Endothelial cell of umbilical vein (primary cell): ENCODE measurements at regions not wholly inside any gene's neighbourhood (a gene's known extent, or its start where the extent isn't known, plus 50 kb on each side); places are given as distances from the start of the nearest gene placed in this dataset.

Source experiments
- BruUV-seq: library from RNA; stranded (reverse); fragments of 400-500 nt; replicated peaks from 2 replicates; lab custom pipeline; 2021; lab: Mats Ljungman, UMichigan
- CTCF ChIA-PET: fragments of 300-600, 350-600 bp; sonication (Branson Sonifier 250); formaldehyde crosslinking; loops from one replicate; lab custom pipeline; 2021; ENCODE audit warnings: antibody characterized with exemption, inconsistent platforms; lab: Charles Lee
- POLR2A ChIA-PET: fragments of 300-600, 350-600 bp; sonication (Branson Sonifier 250); formaldehyde crosslinking; loops from one replicate; lab custom pipeline; 2021; ENCODE audit warnings: antibody characterized with exemption, inconsistent platforms; lab: Charles Lee
- DNase-seq: peaks from one replicate; pipeline ENCODE4 v3.0.0-alpha.2; 2011; ENCODE audit warnings: low read depth, low spot score
- FAIRE-seq: peaks from 2 replicates; lab custom pipeline; 2011; peaks lifted over from hg19 to GRCh38; lab: Jason Lieb, UNC
- H2AFZ ChIP-seq: 2 replicates; pipeline ENCODE4 v1.6.0; 2012; ENCODE audit warnings: low read depth, low read length, control low read depth, inconsistent platforms
- H3K27ac ChIP-seq: 2 replicates; pipeline ENCODE4 v1.5.1; 2011; ENCODE audit warnings: low read depth, mild to moderate bottlenecking, control low read depth, low read length, moderate library complexity; ENCODE audit not compliant: insufficient read depth
- H3K27me3 ChIP-seq, 2 experiments: 2 replicates each; pipeline versions ENCODE4 v1.6.0 to v1.6.1; 2011; ENCODE audit warnings: low read length in 2 of 2, mixed read lengths in 1 of 2; ENCODE audit not compliant: control insufficient read depth in 2 of 2, insufficient read depth in 2 of 2
- H3K36me3 ChIP-seq, 2 experiments: 2 replicates in 1 of 2; 3 replicates in 1 of 2; pipeline ENCODE4 v1.5.1; 2011; ENCODE audit warnings: low read length in 2 of 2, mild to moderate bottlenecking in 1 of 2, moderate library complexity in 1 of 2; ENCODE audit not compliant: control insufficient read depth in 2 of 2, insufficient read depth in 2 of 2; ENCODE audit errors: extremely low read depth in 1 of 2
- H3K4me1 ChIP-seq: 3 replicates; pipeline ENCODE4 v1.5.1; 2011; ENCODE audit warnings: mild to moderate bottlenecking, low read length; ENCODE audit not compliant: control insufficient read depth, insufficient read depth; ENCODE audit errors: extremely low read depth
- H3K4me2 ChIP-seq: 2 replicates; pipeline ENCODE4 v1.6.1; 2011; ENCODE audit warnings: low read length, control low read depth, mixed read lengths; ENCODE audit not compliant: insufficient read depth
- H3K4me3 ChIP-seq, 3 experiments: fragments of 200-600 bp in 1 of 3; sonication (generic), shearing (Covaris generic) in 1 of 3; replicated peaks in 1 of 3; 2 replicates each; pipeline ENCODE4 v1.5.1; 2011 to 2016; ENCODE audit warnings: control low read depth in 3 of 3, low read length in 3 of 3, mild to moderate bottlenecking in 2 of 3, inconsistent platforms in 1 of 3, low read depth in 1 of 3, moderate library complexity in 1 of 3; ENCODE audit not compliant: insufficient read depth in 1 of 3
- H3K79me2 ChIP-seq: 2 replicates; pipeline ENCODE4 v1.6.0; 2012; ENCODE audit warnings: low read length, inconsistent platforms; ENCODE audit not compliant: control insufficient read depth, insufficient read depth
- H3K9ac ChIP-seq: replicated peaks from 2 replicates; pipeline ENCODE3; 2011; ENCODE audit warnings: low read length, control low read depth; ENCODE audit not compliant: insufficient read depth; ENCODE audit errors: extremely low read depth
- H3K9me1 ChIP-seq: replicated peaks from 3 replicates; pipeline ENCODE4 v1.6.0; 2011; ENCODE audit warnings: mild to moderate bottlenecking, low read length; ENCODE audit not compliant: control insufficient read depth, insufficient read depth; ENCODE audit errors: extremely low read depth
- H3K9me3 ChIP-seq: replicated peaks from 2 replicates; pipeline ENCODE4 v1.5.1; 2012; ENCODE audit warnings: low read length, inconsistent platforms; ENCODE audit not compliant: control insufficient read depth, insufficient read depth
- H4K20me1 ChIP-seq: replicated peaks from 2 replicates; pipeline ENCODE3; 2011; ENCODE audit warnings: mild to moderate bottlenecking, low read length; ENCODE audit not compliant: control insufficient read depth, insufficient read depth; ENCODE audit errors: extremely low read depth
- CTCF ChIP-seq, 2 donors: IDR thresholded peaks; 1 replicate in 1 of 2; 2 replicates in 1 of 2; pipeline ENCODE4 v1.5.1; 2011; ENCODE audit warnings: low read length in 2 of 2, mild to moderate bottlenecking in 2 of 2, moderate library complexity in 2 of 2, control low read depth in 1 of 2, inconsistent platforms in 1 of 2, low read depth in 1 of 2; ENCODE audit not compliant: insufficient read depth in 1 of 2; ENCODE audit errors: extremely low read depth in 1 of 2
- EZH2 ChIP-seq: IDR thresholded peaks from 2 replicates; pipeline ENCODE4 v1.6.1; 2012; ENCODE audit warnings: borderline replicate concordance, low read depth, mild to moderate bottlenecking, moderate library complexity, low read length, inconsistent platforms; ENCODE audit not compliant: severe bottlenecking
- FOS ChIP-seq: IDR thresholded peaks from 2 replicates; pipeline ENCODE4 v1.6.1; 2011; ENCODE audit warnings: mild to moderate bottlenecking, low read length, moderate library complexity, borderline replicate concordance; ENCODE audit not compliant: insufficient read depth
- GATA2 ChIP-seq: IDR thresholded peaks from 2 replicates; pipeline ENCODE4 v1.7.0; 2011; ENCODE audit warnings: low read depth, mild to moderate bottlenecking, moderate library complexity, mixed read lengths, low read length; ENCODE audit not compliant: insufficient read length, insufficient read depth
- JUN ChIP-seq: IDR thresholded peaks from 2 replicates; pipeline ENCODE4 v1.6.1; 2011; ENCODE audit warnings: borderline replicate concordance, low read depth; ENCODE audit not compliant: insufficient read length, insufficient read depth
- MAX ChIP-seq: IDR thresholded peaks from 2 replicates; pipeline ENCODE4 v1.6.1; 2011; ENCODE audit not compliant: insufficient read depth, insufficient read length
- MYC ChIP-seq: IDR thresholded peaks from one replicate; pipeline ENCODE4 v1.6.1; 2011; ENCODE audit warnings: mild to moderate bottlenecking, low read depth, low read length
- POLR2A ChIP-seq: IDR thresholded peaks from 2 replicates; pipeline ENCODE4 v1.6.1; 2012; ENCODE audit warnings: low read depth, mild to moderate bottlenecking, control low read depth, low read length
- POLR2AphosphoS5 ChIP-seq: IDR thresholded peaks from 2 replicates; pipeline ENCODE4 v1.6.1; 2012; ENCODE audit warnings: low read depth, mild to moderate bottlenecking, control low read depth, low read length, moderate library complexity; ENCODE audit not compliant: insufficient read depth
- dilution Hi-C: fragments of 300-500 bp; cut with MboI; formaldehyde crosslinking; loops from one replicate; pipeline ENCODE4 v1.15.0; 2019; ENCODE audit warnings: low sequenced_read_pairs; ENCODE audit not compliant: extremely low pct_ligation_motif_present
- intact Hi-C: fragments of 100-400 bp; cut with micrococcal nuclease; formaldehyde crosslinking; loops from one replicate; pipeline ENCODE4 v1.10.0; 2022

DNA sequence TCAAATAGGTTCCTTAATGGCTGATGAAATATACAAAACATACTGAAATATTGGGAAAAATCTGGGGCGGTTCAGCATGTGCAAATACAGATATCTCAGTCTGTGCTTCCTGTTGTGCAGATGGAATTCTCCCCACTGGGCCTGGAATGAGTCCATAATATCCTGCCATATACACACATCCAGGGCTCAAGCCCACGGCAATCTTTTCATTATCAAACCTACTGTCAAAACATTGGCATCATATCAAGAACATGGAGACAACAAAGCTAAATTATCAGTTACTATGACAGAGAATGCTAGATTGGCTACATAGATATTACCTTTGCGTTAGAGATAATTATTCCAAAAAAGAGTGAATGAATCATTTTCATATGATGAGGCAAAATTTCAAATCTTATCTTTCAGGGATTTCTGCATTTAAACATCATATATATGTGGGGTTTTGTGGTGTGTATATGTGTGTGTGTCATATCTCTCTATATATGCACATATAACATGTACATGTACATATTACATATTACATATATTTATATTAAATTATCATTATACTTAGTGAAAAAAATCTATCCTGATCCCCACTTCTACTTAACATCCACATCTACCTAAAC is 713.3 kb downstream of the GBE1 start:
- no peak for DNase-seq

More for the DNA sequence above, 713.3 kb downstream of the GBE1 start:
- BruUV-seq: no TSS peak
- Histone ChIP-seq H3K4me2 (no peak overlapping the region), H4K20me1 (no peaks in the 10 kb centered on the region), H3K36me3 (no peaks in the 10 kb centered on the region), H3K9ac (no peak overlapping the region), H3K9me1 (no peaks in the 10 kb centered on the region), H3K27me3 (no peaks in the 10 kb centered on the region), H3K4me3 (no peak overlapping the region), H3K27ac (no peak overlapping the region), H3K9me3 (no peaks in the 10 kb centered on the region), H2AFZ (peak overlapping the region; percentile 50), H3K79me2 (no peaks in the 10 kb centered on the region), H3K4me1 (no peaks in the 10 kb centered on the region)
- TF ChIP-seq JUN (no peak), POLR2A (no peak), FOS (no peak), EZH2 (no peak), GATA2 (no peak), POLR2AphosphoS5 (no peak), MYC (no peak), CTCF (IDR thresholded peaks at IDR 0.05; ENCODE audit: extremely low read depth in 1 of 2, insufficient read depth in 1 of 2, low read depth in 1 of 2, low read length in 2 of 2) (no peak), MAX (no peak)
- peak; percentile 64 for FAIRE-seq
- ChIA-PET CTCF (no interaction called here), POLR2A (no interaction called here)
- dilution Hi-C loops (no loop called here), intact Hi-C loops (no loop called here)
